ENCODE measurements at regions not wholly inside any gene's neighbourhood (a gene's known extent, or its start where the extent isn't known, plus 50 kb on each side); places are given as distances from the start of the nearest gene placed in this dataset.

DNA sequence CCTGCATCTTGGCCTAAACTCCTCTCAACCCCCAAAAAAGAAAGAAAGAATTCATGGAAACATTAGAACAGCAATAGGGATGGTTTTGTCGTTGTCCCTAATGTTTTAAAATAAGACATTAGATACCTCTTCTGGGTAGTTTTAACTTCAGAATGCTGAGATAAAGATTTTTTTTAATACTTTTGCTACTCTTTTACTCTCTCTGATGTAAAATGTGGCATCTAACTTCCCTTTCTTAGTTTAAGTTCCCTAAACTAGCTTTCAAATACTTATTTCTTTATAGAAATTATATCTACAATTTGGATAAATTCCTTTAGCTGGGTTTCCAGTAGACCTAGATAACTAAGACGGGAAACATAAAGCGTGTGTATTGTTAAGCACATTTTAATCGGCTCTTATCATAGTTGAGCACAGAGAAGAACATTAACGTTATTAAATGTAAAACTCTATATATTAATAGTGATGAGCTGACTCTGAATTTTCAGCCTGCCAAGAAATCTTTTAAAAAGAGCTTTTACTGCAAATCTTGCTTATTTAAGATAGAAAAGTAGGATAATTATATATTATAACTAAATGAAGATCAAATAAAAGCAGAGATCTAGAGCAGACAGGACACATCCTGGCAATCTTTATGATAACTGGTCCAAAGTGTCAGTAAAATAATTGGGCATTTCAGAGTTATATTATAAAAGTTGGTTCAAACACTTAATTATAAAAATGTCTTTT is 183.2 kb downstream of the CYB561 start:
- DNase-seq (ENCODE audit: extremely low spot score): no peak
- TF ChIP-seq TARDBP (IDR thresholded peaks at IDR 0.05) (no peak), FOXK2 (IDR thresholded peaks at IDR 0.05) (no peak), HDGF (IDR thresholded peaks at IDR 0.05; ENCODE audit: borderline replicate concordance) (no peak), BHLHE40 (IDR thresholded peaks at IDR 0.05; ENCODE audit: borderline replicate concordance) (no peak), CTBP1 (IDR thresholded peaks at IDR 0.05; ENCODE audit: borderline replicate concordance) (no peak), ELF4 (IDR thresholded peaks at IDR 0.05) (no peak), ARNT (IDR thresholded peaks at IDR 0.05) (no peak), L3MBTL2 (conservative IDR thresholded peaks at IDR 0.05) (no peak), SP1 (IDR thresholded peaks at IDR 0.05) (no peak), SUZ12 (IDR thresholded peaks at IDR 0.05) (no peak), FOXA1 (IDR thresholded peaks at IDR 0.05) (no peak), NFRKB (IDR thresholded peaks at IDR 0.05) (no peak), FOXM1 (IDR thresholded peaks at IDR 0.05; ENCODE audit: borderline replicate concordance) (no peak), ZNF384 (IDR thresholded peaks at IDR 0.05) (no peak), LEF1 (IDR thresholded peaks at IDR 0.05; ENCODE audit: borderline replicate concordance) (no peak)
- TF ChIP-seq, protein P1, sequence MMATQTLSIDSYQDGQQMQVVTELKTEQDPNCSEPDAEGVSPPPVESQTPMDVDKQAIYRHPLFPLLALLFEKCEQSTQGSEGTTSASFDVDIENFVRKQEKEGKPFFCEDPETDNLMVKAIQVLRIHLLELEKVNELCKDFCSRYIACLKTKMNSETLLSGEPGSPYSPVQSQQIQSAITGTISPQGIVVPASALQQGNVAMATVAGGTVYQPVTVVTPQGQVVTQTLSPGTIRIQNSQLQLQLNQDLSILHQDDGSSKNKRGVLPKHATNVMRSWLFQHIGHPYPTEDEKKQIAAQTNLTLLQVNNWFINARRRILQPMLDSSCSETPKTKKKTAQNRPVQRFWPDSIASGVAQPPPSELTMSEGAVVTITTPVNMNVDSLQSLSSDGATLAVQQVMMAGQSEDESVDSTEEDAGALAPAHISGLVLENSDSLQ (IDR thresholded peaks at IDR 0.05): no peak
- ChIA-PET POLR2A (no interaction called here), CTCF (interaction anchor here (0.9 kb wide), 1 partner anchor 144 kb away, joined by 3 read pairs; no protein-coding TSS in a partner anchor)

DNA sequence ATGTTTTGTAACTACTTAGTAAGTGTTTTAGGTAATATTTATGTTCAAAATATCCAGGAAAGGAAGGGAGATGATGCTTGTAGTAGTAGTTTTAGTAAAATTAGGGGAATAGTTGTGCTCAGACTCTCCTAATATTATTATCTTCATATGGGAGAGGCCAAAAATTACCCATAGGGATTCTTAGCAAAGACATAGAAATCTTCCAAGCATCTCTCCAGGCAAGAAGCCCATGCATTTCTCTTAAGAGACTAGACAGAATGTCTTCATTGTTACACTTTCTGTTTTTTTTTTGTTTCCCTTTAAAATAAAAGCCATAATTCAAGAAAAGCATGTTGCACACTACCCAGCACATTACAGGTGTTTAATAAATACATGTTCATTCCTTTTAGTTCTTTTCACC is 180.6 kb downstream of the CYB561 start:
- ChIA-PET CTCF (no interaction called here), POLR2A (no interaction called here)
- DNase-seq (ENCODE audit: extremely low spot score): no peak
- TF ChIP-seq FOXK2 (IDR thresholded peaks at IDR 0.05) (no peak), SUZ12 (IDR thresholded peaks at IDR 0.05) (no peak), ELF4 (IDR thresholded peaks at IDR 0.05) (no peak), BHLHE40 (IDR thresholded peaks at IDR 0.05; ENCODE audit: borderline replicate concordance) (no peak), ZNF384 (IDR thresholded peaks at IDR 0.05) (no peak), HDGF (IDR thresholded peaks at IDR 0.05; ENCODE audit: borderline replicate concordance) (no peak), SP1 (IDR thresholded peaks at IDR 0.05) (no peak), CTBP1 (IDR thresholded peaks at IDR 0.05; ENCODE audit: borderline replicate concordance) (no peak), ARNT (IDR thresholded peaks at IDR 0.05) (no peak), TARDBP (IDR thresholded peaks at IDR 0.05) (no peak), FOXA1 (IDR thresholded peaks at IDR 0.05) (no peak), NFRKB (IDR thresholded peaks at IDR 0.05) (no peak), FOXM1 (IDR thresholded peaks at IDR 0.05; ENCODE audit: borderline replicate concordance) (no peak), L3MBTL2 (conservative IDR thresholded peaks at IDR 0.05) (no peak), LEF1 (IDR thresholded peaks at IDR 0.05; ENCODE audit: borderline replicate concordance) (no peak)
- TF ChIP-seq, protein P1 (IDR thresholded peaks at IDR 0.05): no peak

DNA sequence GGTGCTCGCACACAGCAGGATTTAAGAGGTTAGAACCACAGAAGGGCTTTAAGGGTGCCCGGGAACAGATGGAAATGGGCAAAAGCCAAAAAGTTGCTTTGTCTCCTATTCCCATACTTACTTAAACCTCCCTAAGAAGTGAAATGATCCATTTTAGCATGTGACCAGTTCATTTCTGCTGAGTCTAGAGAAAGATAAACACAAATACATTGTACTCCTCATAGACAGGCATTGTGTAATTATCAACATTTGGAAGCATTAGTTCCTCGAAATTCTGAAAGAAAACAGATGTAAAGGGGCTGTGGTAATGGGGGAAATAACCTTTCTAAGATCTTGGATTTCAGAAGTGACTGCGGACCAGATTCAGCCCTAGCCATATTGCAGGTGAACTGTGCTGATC is 178.3 kb downstream of the CYB561 start:
- ChIA-PET CTCF (interaction anchor here (0.7 kb wide), 1 partner anchor 72 kb away, joined by 3 read pairs; no protein-coding TSS in a partner anchor), POLR2A (no interaction called here)
- DNase-seq (ENCODE audit: extremely low spot score): no peak
- no peak for TF ChIP-seq FOXA1 (IDR thresholded peaks at IDR 0.05)
- TF ChIP-seq CTBP1 (IDR thresholded peaks at IDR 0.05; ENCODE audit: borderline replicate concordance): no peak
- TF ChIP-seq, protein P1 (IDR thresholded peaks at IDR 0.05): no peak
- TF ChIP-seq ZNF384 (IDR thresholded peaks at IDR 0.05): no peak
- no peak for TF ChIP-seq LEF1 (IDR thresholded peaks at IDR 0.05; ENCODE audit: borderline replicate concordance)
- TF ChIP-seq ELF4 (IDR thresholded peaks at IDR 0.05): no peak
- no peak for TF ChIP-seq SUZ12 (IDR thresholded peaks at IDR 0.05)
- no peak for TF ChIP-seq HDGF (IDR thresholded peaks at IDR 0.05; ENCODE audit: borderline replicate concordance)

DNA sequence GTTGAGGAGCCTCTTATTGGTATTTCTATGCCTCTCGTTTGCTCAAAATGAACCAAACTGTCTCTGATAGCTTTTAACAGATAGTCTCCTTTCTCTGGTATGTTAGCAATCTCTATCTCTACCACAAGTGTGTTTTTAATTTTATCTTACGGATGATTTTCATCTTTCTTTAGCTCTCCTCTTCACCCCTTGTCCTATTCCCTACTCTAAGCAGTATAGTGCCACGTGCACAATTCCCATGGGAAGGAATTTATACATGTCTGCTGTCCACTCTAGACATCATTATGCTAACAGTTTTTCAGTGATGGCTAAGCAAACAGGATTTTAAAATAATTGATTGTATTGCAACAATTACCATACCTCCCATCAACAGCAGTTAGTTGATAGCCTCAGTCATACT is 177.3 kb downstream of the CYB561 start:
- POLR2A ChIA-PET: no interaction called here
- TF ChIP-seq L3MBTL2 (conservative IDR thresholded peaks at IDR 0.05): no peak
- TF ChIP-seq TARDBP (IDR thresholded peaks at IDR 0.05): no peak
- no peak for TF ChIP-seq FOXA1 (IDR thresholded peaks at IDR 0.05)
- no peak for TF ChIP-seq LEF1 (IDR thresholded peaks at IDR 0.05; ENCODE audit: borderline replicate concordance)
- TF ChIP-seq HDGF (IDR thresholded peaks at IDR 0.05; ENCODE audit: borderline replicate concordance): no peak
- no peak for TF ChIP-seq ELF4 (IDR thresholded peaks at IDR 0.05)
- no peak for TF ChIP-seq FOXK2 (IDR thresholded peaks at IDR 0.05)
- TF ChIP-seq ZNF384 (IDR thresholded peaks at IDR 0.05): no peak
- TF ChIP-seq, protein P1 (IDR thresholded peaks at IDR 0.05): no peak
- no peak for DNase-seq (ENCODE audit: extremely low spot score)
- CTCF ChIA-PET: no interaction called here

DNA sequence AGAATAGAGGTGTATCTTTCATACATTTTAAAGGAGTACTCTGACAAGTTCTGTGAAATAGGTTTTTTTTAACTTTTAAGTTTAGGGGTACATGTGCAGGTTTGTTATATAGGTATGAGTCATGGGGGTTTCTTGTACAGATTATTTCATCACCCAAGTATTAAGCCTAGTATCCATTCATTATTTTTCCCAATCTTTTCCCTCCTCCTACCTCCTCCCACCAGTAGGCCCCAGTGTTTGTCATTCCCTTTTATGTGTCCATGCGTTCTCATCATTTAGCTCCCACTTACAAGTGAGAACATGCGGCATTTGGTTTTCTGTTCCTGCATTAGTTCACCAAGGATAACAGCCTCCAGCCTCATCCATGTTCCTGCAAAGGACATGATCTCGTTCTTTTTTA is 175.5 kb downstream of the CYB561 start:
- CTCF ChIA-PET: no interaction called here
- POLR2A ChIA-PET: no interaction called here
- TF ChIP-seq TARDBP (IDR thresholded peaks at IDR 0.05) (no peak), ZNF384 (IDR thresholded peaks at IDR 0.05) (no peak), SUZ12 (IDR thresholded peaks at IDR 0.05) (no peak), SP1 (IDR thresholded peaks at IDR 0.05) (no peak), L3MBTL2 (conservative IDR thresholded peaks at IDR 0.05) (no peak), FOXK2 (IDR thresholded peaks at IDR 0.05) (no peak), NFRKB (IDR thresholded peaks at IDR 0.05) (no peak), HDGF (IDR thresholded peaks at IDR 0.05; ENCODE audit: borderline replicate concordance) (no peak), CTBP1 (IDR thresholded peaks at IDR 0.05; ENCODE audit: borderline replicate concordance) (no peak), ELF4 (IDR thresholded peaks at IDR 0.05) (no peak)
- TF ChIP-seq, protein P1 (IDR thresholded peaks at IDR 0.05): no peak
- no peak for DNase-seq (ENCODE audit: extremely low spot score)

All from HEK293T (cell line).